ENCODE measurements at regions not wholly inside any gene's neighbourhood (a gene's known extent, or its start where the extent isn't known, plus 50 kb on each side); places are given as distances from the start of the nearest gene placed in this dataset.

- Mint-ChIP-seq H3K4me3 (no peak overlapping the region), H3K27me3 (peaks cover 22% of the 10 kb centered on the region), H3K4me1 (ENCODE audit: low read depth) (no peaks in the 10 kb centered on the region), H3K36me3 (ENCODE audit: low read depth) (no peaks in the 10 kb centered on the region), H3K9me3 (no peaks in the 10 kb centered on the region), H3K27ac (no peak overlapping the region)
- CTCF ChIA-PET: interaction anchor here (1.6 kb wide), 1 partner anchor 9 kb away, joined by 4 read pairs; no protein-coding TSS in a partner anchor
- TF ChIP-seq CTCF (IDR thresholded peaks at IDR 0.05): no peak
- intact Hi-C loops (cut with micrococcal nuclease): no loop called here
- ATAC-seq: no peak
- no peak for DNase-seq
- POLR2A ChIA-PET: no interaction called here
Measured at GRCh38 chr10:120076996-120077706, 184.6 kb downstream of the SEC23IP start.

DNA sequence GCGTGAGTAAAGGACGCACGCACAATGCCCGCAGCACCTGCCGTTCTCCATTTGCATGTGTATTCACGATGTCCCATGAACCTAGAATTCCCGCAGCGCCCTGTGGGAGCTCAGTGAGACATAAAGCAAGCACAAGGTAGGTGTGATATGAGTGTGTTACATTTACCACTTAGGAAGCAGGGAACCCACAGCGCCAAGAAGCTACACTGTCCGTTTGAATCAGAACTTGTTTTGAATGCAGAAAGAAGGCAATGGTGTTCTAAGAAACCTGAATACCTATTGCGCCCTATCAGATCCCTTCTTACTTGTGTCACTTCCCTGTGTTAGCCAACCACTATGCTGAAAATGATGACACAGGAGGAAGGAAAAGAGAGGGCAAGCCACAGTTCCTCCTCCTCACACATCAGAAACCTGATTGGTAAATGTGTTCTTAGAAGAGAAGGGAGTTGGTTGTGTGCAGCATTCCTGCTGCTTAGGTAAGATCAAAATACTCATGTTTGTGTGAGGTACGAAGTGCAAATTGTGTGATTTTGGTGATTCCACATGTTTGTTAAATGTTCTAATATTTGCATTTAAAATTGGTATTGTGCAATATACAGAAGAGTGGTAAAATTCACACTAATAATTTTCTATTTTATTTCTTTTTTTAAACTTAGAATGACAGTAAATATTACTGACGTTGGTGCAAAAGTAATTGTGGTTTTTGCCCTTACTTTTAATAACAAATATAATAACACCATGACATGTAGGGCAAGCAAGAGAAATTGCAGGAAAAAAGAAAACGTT is 185.4 kb downstream of the SEC23IP start:
- ChIA-PET POLR2A (no interaction called here), CTCF (interaction anchor here (1.6 kb wide), 1 partner anchor 10 kb away, joined by 4 read pairs; no protein-coding TSS in a partner anchor)
- H3K27ac Mint-ChIP-seq: no peak overlapping the region
- TF ChIP-seq CTCF (IDR thresholded peaks at IDR 0.05): no peak
- DNase-seq (peak; percentile 2), ATAC-seq (no peak)
- peaks cover 22% of the 10 kb centered on the region for H3K27me3 Mint-ChIP-seq
- no peak overlapping the region for H3K4me3 Mint-ChIP-seq
- no peaks in the 10 kb centered on the region for H3K9me3 Mint-ChIP-seq
- H3K36me3 Mint-ChIP-seq (ENCODE audit: low read depth): no peaks in the 10 kb centered on the region
- intact Hi-C loops (cut with micrococcal nuclease): no loop called here
- no peaks in the 10 kb centered on the region for H3K4me1 Mint-ChIP-seq (ENCODE audit: low read depth)

DNA sequence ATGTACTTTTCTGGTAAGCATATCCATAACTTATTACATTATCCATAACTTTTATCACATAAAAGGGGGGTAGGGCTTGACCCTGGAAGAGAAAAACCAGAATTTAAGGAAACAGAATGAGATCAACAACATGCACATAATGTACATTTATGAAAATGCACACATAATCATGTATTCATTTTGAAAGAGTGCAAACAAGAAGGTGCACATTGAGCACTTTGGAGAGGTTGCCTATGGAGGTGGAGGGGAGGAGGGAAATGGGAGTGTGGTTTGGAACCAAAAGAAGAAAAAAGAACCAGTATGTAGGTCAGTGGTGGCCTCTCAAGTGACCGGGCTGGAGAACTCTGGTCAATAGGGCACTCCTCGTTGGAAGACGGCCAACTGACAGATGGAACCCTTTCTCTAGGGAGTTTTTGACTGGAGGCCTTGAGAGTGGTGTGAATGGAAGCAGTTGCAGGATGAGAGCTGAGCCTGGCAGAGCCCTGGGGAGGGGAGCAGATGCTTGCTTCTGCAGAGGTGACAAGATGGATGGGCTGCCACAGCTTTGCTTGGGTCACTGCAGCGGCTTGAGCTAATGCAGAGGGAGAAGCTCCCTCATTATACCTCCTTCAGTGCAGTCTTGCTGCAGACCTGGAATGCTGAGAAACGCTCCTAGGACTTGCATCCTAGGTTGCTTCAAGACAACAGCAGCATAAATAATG is 192.7 kb downstream of the SEC23IP start:
- ATAC-seq: no peak
- H3K36me3 Mint-ChIP-seq (ENCODE audit: low read depth): no peaks in the 10 kb centered on the region
- intact Hi-C loops (cut with micrococcal nuclease): no loop called here
- H3K9me3 Mint-ChIP-seq: peaks cover 2% of the 10 kb centered on the region
- no peak for TF ChIP-seq CTCF (IDR thresholded peaks at IDR 0.05)
- H3K27me3 Mint-ChIP-seq: peaks cover 12% of the 10 kb centered on the region
- no peak overlapping the region for H3K27ac Mint-ChIP-seq
- POLR2A ChIA-PET: no interaction called here
- H3K4me3 Mint-ChIP-seq: no peak overlapping the region
- DNase-seq: no peak
- no peaks in the 10 kb centered on the region for H3K4me1 Mint-ChIP-seq (ENCODE audit: low read depth)
- CTCF ChIA-PET: no interaction called here

GRCh38 chr10:120086066-120086465 is 193.5 kb downstream of the SEC23IP start:
- Mint-ChIP-seq H3K4me3 (no peak overlapping the region), H3K9me3 (peaks cover 2% of the 10 kb centered on the region), H3K27me3 (peaks cover 10% of the 10 kb centered on the region), H3K4me1 (ENCODE audit: low read depth) (no peaks in the 10 kb centered on the region), H3K27ac (no peak overlapping the region), H3K36me3 (ENCODE audit: low read depth) (no peaks in the 10 kb centered on the region)
- intact Hi-C loops (cut with micrococcal nuclease): no loop called here
- DNase-seq (no peak), ATAC-seq (no peak)
- CTCF ChIA-PET: no interaction called here
- POLR2A ChIA-PET: interaction anchor here (0.6 kb wide), 1 partner anchor 10 kb away, joined by 3 read pairs; no protein-coding TSS in a partner anchor
- no peak for TF ChIP-seq CTCF (IDR thresholded peaks at IDR 0.05)

Measured in activated CD8-positive, alpha-beta T cell treated with anti-CD3 and anti-CD28 coated beads for 36 hours (primary cell).